AG08395 (cell line): ENCODE measurements at regions not wholly inside any gene's neighbourhood (a gene's known extent, or its start where the extent isn't known, plus 50 kb on each side); places are given as distances from the start of the nearest gene placed in this dataset.

Experiments
- DNase-seq: peaks from one replicate; pipeline ENCODE4 v3.0.0; 2012; ENCODE audit warnings: mixed read lengths, low spot score

DNA sequence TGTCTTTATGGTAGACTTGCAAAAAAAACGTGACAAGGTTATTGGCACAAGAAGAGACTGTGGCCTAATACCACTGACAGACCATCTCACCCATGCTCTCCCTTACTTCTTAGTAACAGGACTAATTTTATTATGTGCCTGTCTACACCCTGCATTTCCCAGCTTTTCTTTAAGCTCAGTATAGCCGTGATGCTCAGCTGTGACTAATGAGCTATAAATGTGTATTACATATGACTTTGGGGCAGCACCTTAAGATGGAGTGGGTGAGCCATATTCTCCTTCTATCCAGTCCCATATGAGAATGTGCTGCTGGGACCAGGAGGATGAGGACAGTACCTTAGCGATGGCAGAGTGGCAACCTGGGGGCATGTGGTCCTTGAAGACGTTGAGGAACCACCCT is 293.5 kb downstream of the RNF144A start:
- DNase-seq: peak; percentile 29

DNA sequence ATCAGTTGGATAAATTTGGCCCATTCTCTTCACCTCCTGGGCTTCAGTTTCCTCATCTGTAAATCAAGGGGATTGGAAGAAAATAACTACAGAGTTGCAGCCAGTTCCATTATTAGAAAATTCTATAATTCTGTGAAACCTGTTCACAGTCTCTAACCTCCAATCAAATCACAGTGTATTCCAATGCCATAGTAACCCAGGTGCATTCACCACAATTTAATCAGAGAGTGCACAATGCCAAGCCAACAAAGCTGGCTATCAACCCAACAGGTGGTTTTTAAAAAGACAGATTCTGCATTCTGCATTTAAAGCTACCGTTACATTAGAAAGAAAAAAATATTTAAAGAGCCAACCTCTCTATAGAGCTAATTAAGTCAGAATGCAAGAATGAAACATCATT is 308.6 kb downstream of the RNF144A start:
- no peak for DNase-seq

DNA sequence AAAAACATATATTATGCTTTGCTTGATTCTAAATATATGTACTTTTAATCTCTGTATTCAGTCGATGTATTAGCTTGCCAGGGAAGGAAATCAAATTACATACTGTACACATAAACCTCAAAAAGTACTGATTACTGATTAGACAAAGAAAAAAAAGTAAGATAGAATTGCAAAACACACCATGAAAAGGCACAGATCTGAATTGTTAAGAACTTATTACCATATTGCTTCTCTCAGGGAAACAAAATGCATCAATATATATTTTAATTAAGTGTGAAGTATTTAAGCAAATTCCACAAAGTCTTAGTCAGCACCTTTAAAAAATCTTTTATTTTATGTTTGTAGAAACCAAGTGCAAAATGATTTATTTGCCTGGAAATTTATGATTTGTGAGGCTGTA is 309.3 kb downstream of the RNF144A start:
- DNase-seq: no peak

DNA sequence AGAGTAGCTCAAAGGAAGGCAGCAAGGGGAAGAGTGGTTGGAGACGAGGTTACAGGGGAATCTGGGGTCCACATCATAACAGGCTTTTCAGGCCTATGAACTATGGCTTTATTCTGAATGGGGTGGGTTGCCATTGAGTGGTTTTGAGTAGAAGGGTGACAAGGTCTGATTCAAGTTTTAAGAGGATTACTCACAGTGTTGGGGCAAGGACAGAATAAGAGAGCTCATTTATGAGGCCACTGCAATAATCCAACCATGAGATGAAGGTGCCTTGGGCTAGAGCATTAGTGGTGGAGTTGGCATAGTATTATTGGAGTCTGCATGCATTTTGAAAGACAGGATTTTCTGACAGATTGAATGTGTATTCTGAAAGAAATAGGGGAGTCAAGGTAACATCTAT is 315.9 kb downstream of the RNF144A start:
- DNase-seq: no peak

DNA sequence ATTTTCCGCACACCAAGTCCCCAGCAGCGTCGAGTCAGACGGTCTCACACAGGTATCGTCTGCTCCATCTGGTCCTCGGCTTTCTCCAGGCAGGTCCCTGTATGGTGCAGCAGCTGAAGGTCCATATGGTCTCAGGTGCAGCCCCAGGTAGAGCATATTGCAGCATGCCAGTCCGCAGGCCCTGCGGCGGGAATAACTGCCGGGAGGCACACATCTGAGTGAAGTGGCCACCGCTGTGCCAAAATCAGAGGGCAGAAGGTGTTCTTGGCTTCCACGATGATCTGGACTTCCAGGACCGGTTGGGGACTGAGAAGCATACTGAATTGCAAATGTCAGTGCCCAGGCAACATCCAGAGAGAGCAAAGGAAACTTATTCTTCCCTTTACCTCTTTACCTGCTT is 320.3 kb downstream of the RNF144A start:
- no peak for DNase-seq

DNA sequence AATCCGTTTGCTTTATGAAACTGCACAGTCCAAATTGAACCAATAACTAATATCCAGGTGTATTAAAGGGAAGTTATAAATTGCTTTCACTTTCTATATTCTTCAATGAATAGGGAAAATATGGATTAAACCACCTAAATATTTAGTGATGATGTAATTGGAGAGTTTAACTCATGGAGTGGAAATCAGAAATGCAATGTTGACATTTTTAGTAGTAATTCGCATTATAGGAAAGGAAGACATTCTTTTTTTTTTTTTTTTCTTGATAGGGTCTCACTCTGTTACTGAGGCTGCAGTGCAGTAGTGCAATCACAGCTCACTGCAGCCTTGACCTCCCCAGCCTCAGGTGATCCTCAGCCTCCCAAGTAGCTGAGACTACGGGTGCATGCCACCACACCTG is 321.9 kb downstream of the RNF144A start:
- no peak for DNase-seq

DNA sequence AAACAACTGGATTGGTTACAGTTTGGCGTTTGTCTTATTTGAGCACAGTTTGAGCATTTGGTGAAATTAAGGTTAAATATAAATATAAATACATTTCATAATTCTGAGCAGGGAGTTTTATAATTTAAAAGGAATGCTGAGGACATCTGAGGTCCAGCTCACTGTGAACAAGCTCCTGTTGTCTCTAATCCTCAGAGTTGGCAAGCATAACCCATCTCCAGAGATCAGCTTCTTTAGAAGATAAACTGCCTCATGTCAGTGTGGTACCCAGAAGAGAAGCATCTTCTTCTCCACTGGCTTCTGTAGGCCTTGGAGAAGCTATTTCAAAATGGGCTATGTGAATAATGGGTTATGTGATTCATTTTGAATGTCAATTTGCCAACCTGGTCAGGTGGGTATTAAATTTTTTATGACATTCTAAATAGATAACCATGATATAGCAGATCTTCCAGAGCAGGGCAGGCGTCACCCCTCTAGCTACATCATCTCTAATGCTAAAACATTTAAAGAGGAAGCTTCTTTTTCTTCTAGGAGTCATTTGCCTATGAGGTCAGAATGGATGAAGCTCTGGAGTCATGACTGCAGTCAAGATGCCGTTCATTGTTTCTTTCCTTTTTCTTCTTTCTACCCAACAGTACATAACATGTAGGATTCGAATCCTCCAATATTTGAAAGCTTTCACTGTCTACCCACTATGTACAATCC is 324.0 kb downstream of the RNF144A start:
- DNase-seq: no peak

DNA sequence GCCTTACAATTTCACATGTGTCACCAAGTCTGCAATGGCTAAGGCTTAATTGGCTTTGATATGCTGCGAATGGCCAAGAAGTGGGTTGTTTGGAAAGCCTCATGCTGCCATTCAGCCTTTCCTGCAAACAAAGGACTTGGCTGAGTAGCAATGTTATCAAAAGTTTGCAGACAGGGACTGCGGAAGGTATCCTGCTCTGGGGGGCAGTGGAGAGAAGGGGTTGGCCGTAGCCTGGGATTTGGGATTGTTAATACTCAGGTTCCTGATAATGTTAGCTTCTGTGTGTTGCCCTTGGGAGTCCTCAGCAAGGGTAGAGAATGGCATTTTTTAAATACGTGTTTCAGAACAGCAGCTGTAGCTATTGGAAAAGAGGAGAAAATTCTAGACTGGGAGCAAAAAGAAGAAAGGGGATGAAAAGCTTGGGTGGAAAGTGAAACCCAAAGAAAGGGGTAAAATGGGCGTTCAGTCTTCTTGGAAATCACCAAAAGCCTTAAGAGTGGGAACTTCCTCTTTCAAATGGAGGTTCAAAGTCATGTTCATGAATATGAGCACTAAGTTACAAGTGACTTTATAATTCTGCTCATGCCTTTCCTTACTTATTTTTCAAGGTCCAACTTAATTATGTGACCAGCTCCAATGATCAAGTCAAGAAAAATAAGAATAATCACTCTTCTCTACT is 325.1 kb downstream of the RNF144A start:
- no peak for DNase-seq

DNA sequence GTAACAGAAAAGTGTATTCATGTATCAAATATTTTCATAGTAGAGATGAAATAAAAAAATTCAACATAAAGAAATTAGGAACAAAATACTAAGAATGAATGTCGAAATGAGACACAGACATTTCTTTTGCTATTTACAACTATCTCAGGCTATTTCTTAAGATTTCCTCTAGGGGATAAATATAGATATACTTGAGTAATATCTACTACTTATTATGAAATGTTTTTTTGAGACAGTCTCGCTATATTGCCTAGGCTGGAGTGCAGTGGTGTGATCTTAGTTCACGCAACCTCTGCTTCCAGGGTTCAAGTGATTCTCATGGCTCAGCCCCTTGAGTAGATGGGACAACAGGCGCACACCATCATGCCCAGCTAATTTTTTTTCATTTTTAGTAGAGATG is 326.1 kb downstream of the RNF144A start:
- no peak for DNase-seq

DNA sequence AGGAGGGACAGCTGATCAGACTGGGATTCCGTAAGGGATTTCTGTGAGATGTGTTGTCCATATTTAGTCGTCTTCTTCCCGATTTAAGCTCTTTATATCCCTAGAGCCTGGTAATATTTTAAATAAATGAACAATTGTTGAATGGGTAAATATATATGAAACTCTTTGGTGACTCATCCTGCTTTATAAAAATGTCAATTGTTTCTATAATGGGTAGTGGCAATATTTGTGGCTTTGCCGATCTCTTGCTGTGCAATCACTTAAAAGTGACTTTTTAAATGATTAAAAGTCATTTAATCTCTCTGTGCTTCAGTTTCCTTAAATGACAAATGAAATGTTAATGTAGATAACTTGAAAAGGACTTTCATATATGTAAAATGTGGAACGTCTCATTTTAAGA is 339.2 kb downstream of the RNF144A start:
- no peak for DNase-seq

DNA sequence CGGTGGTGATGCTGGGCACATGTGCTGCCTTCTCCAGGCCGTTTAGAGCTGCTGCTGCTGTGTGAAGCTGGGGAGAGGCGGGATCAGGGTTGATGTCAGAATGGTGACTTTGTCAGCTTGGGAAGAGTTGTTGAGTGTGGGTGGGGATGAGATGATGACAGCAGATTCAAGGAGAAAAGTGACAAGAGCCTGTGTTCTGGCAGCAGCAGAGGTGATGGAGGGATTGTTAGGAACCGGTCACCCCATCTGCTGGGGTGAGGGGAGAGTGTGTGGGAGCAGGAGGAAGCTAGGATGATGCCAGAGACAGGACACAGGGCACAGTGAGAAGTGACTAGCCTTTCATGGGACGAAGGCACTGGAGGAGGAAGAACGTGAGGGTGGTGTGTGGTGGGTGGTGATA is 345.5 kb downstream of the RNF144A start:
- no peak for DNase-seq

DNA sequence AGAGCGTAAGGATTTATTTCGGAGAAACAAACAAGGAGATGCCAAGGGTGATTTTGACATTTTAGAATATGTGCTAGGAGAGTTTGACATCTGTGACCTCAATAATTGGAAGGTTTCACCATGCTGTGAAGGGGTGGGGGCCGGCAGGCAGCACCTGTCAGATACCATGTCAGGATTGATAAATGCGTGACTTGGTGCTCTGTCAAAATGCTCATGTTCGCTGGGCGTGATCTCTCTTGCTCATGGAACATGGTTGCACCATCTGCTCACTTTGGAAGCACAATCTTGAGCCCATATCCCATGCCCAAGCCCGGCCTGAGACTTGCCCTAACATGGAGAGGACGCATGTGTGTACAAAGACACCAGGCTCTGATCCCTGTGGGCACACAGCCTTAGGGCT is 347.6 kb downstream of the RNF144A start:
- no peak for DNase-seq

DNA sequence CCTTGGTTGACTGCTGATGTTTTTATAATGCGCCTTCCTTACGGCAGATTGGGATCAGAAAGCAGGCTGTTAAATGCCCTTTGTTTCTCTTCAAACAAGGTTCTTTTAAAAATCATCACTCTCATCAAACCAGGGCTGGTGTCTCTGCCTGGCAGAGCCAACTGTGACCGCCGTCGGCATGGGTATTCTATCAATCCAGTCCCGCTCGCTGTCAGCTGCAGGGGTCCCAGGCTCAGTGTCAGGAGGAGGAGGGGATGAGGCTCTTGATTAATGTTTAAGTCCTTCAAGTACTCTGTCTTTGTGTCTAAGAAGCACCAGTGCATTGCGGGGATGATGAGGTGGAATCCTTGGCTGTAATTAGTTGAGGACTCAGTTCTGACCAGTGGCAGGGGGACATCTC is 348.1 kb downstream of the RNF144A start:
- DNase-seq: no peak

DNA sequence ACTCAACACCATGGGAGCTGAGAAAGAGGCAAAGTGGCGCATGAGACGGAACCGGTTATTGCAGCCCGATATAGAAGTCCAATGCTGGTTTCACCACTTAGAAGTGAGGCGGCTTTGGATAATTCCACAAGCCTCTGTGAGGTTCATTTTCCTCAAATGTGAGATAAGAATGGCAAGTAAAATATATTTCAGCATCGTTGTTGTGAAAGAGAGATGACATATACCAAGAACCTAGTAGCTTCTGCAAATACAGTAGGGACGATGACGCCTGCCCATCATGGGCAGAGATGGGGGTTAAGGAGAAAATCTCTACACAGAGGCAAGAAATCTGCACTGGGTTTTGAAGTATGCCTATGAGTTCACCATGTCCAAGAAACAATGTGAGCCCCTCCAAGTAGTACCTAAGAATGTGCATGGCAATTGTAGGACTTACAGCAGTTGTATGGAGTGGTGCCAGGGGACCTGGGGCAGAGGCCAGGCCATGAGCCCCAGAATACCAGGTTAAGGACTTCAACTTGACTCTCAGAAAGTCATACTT is 352.0 kb downstream of the RNF144A start:
- DNase-seq: no peak

DNA sequence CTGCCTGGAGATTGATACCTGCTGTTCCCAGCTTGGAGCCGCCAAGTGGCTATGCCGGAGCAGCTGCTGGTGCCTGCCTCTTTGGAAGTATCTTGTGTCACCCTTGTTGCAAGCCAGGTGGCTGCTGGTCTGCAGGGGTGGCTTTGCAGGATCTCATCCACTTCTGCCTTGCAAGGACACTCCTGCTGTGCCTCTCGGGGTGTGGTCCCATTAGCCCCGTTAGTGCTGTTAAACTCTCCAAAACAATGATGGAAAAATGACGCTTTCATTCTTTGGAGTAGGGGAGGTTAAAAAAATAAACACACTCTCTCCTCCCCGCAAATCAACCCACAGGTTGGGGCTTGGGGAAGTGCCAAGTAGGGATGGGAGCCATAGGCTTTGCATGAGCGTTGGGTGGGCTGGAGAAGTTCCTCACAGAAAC is 352.8 kb downstream of the RNF144A start:
- no peak for DNase-seq

DNA sequence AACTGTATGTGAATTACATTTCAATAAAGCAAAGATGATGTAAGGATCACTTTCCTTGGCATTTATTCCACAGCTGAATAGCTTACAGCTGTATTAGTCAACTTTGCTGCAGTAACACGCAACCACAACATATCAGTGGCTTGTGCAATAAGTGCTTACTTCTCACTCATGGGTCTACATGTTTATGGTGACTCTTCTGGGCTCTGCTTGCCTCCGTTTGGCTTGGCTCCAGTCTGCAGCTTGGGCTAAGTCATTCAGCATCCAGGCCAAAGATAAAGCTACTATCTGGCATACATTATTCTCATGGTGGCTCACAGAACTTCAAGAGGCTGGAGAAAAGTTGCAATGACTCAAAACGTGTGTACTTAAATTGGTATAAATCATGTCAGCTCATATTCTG is 355.0 kb downstream of the RNF144A start:
- peak; percentile 55 for DNase-seq

DNA sequence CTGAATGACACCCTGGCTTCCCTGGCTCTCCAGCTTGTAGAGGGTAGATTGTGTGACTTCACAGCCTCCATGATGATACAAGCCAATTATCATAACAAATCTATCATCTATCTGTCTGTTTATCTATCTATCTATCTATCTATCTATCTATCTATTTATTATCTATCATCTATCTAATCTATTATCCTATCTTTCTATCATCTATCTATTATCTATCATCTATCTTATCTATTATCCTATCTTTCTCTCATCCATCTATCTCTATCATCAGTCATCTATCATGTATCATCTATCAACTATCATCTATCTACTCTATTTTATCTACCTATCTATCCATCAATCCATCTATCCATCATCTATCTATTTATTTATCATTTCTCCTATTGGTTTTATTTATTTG is 361.8 kb downstream of the RNF144A start:
- DNase-seq: no peak

DNA sequence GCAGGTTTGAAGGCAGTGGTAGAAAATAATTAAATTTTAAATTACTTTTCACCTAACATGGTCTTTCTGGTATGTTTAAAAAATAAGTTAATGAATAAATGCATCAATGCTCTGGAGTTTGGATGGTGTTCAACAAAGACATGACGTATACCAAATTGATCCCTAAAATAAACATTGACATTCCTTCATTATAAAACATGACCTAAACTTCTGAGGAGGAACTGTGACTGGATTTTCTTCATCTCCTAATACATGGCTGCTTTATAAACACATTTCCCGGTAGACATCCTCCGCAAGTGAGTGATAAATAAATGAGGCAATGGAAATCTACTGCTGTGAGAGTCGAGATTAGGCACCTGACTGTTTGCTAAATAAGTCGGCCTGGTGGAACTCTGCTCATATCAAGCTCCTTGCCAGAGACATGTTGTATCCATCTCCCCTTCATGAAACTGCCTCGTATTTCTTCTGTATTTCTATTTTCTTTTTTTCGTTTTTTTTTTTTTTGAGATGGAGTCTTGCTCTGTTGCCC is 362.3 kb downstream of the RNF144A start:
- DNase-seq: no peak

DNA sequence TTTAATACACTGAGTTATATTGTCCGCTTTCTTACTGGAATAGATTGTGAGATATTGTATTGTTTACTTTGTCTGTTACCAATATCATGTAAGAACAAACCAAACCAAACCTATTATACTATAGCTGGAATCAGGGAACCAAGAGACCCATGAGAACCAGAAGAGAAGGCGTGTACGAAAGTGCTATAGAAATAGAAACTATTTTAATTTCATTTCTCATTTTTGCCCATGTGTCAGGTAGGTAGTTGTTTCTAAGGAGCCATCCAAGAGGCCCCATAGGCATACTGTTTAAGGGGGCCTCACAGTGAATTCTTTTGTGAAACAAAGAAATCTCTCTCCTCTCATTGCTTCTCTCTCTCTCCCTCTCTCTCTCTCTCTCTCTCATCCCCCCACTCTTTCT is 363.6 kb downstream of the RNF144A start:
- DNase-seq: no peak

DNA sequence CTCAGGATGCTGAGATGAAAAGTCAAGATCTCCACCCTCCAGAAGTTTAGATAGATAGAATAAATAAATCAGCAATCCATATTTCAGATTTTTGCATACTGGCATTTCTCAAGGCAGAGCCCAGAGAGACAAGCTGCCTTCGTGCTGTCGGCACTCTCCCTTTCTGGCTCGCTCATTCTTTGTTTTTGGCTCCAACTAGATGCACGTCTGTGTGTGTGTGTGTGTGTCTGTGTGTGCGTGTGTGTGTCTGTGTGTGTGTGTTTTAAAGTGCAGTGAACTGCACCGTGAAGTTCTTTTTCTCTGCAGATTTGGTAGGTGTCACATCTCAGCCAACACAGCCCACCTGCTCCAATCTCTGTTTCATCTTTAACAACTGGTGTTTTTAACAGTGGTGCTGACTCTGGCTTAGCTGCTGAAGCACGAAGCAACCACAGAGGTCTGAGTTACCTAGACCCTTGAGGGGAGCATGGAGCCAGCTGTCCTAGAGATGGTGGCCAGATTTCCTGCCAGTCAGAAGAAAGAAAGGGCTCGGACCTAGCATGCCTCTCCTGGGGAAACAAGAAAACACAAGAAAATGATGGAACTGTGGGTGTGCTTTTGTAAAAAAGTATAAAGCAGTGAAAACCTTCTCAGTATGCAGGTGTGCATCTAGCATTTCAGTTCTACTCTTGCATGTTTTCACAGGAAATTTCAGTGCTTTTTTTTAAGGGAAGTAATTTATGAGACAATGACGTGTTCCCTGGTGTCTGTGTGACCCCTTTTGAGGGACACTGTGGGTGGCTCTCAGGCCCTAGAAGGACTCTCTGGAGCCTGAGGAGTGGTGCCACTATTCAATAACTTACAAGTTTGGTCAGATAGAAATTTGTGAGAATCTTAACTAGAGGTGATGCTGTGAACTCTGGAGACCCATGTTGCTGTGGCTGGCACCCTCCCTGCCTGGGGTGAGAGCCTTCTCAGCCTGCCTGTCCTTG is 364.3 kb downstream of the RNF144A start:
- no peak for DNase-seq

DNA sequence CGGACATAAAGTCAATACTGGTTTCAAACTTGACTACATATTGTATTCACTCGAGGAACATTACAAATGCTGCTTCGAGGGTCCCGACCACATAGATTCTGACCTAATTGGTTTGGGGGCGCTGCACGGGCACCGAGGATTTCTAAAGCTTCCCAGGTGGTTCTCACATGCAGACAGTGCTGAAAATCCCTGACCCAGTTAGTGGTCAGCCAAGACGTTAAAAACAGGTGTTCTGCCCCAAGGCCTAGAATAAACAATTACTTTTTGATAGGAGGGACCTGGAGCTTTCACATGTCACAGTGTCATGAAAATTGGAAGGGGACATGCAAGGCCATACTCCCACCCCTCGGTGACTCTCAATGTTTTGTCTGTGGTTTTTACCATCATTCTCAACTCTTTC is 368.9 kb downstream of the RNF144A start:
- DNase-seq: no peak

DNA sequence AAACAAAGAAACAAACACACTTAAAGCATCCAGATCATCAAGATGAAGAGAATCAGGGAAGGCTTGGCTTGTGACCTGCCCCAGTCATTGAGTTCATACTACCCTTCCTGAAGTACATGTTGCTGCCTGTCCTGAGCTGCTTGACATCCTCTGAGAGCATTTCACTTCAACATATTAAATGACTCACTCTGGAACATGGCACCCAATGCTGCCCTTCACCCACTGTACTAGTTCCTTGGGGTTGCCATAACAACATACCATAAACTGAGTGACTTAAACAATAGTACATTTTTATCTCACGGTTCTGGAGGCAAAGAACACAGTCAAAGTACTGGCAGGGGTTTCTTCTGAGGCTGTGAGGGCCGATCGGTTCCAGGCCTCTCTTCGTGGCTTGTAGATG is 371.3 kb downstream of the RNF144A start:
- DNase-seq: no peak
